Coronary artery (tissue), 2 donors: ENCODE measurements at regions not wholly inside any gene's neighbourhood (a gene's known extent, or its start where the extent isn't known, plus 50 kb on each side); places are given as distances from the start of the nearest gene placed in this dataset.

Source experiments
- DNase-seq: peaks from one replicate; pipeline ENCODE4 v3.0.0-alpha.2; 2017; ENCODE audit warnings: low spot score
- H3K27ac ChIP-seq, 2 donors: fragments of 200-600 bp; sonication (generic); one replicate each; pipeline ENCODE4 v1.5.1; 2016 to 2019
- H3K4me3 ChIP-seq: fragments of 200-600 bp; sonication (generic); 2 replicates; pipeline ENCODE4 v1.5.1; 2016; ENCODE audit warnings: mild to moderate bottlenecking, moderate library complexity
- CTCF ChIP-seq: fragments of 200-600 bp; sonication (generic); IDR thresholded peaks from one replicate; pipeline ENCODE4 v1.5.1; 2019; ENCODE audit warnings: antibody characterized with exemption

DNA sequence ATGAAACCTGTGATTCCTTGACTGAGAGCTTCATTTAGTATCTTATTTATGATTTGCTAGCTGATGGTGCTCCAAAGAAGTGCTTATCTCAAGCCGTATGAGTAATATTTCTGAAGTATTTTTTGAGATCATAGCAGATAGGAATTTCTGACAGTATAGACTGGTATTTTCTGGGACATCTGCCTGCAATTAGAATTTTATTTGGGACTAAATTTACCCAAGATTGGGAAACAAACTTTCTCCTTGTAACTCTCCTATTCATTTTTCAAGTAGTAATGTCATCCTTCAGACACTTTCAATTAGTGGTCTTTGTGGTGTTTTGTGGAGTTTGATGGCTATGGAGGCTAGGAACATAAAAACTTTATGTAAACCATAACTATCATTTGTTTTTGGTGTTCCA, 597.2 kb upstream of the ZP4 start:
- Histone ChIP-seq H3K4me3 (no peak overlapping the region), H3K27ac (no peak overlapping the region)
- TF ChIP-seq CTCF, result no peak
- DNase-seq, result no peak

DNA sequence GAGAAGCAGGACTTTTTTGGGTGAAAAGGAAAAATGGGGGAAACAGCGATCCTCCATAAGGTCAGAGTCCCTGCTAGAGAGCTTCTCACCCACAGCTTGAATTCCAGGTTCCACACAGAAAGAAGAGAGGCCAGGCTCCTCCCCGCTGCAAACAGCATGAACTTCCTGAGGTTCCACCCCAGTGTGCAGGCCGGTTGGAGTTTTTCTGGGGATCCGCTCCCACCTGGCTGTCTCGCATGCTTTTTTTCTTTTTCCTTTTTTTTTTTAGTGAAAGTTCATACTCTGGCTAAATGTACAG, 595.1 kb upstream of the ZP4 start:
- no peak overlapping the region for H3K4me3 ChIP-seq

GRCh38 chr1:238485057-238485911, 594.6 kb upstream of the ZP4 start:
- no peak overlapping the region for H3K4me3 ChIP-seq
- H3K27ac ChIP-seq, result no peak overlapping the region
- no peak for DNase-seq
- no peak for TF ChIP-seq CTCF

More for the DNA sequence above, 595.1 kb upstream of the ZP4 start:
- TF ChIP-seq CTCF, result no peak
- H3K27ac ChIP-seq, result no peak overlapping the region
- no peak for DNase-seq

- no peak overlapping the region for H3K4me3 ChIP-seq
These were observed 593.4 kb upstream of the ZP4 start for GRCh38 chr1:238484121-238484520.

GRCh38 chr1:238476841-238477240, 586.1 kb upstream of the ZP4 start:
- no peak overlapping the region for H3K27ac ChIP-seq
- TF ChIP-seq CTCF, result no peak
- DNase-seq, result no peak
- no peak overlapping the region for H3K4me3 ChIP-seq

More at GRCh38 chr1:238484121-238484520, 593.4 kb upstream of the ZP4 start:
- DNase-seq, result no peak
- TF ChIP-seq CTCF, result no peak
- H3K27ac ChIP-seq, result no peak overlapping the region

DNA sequence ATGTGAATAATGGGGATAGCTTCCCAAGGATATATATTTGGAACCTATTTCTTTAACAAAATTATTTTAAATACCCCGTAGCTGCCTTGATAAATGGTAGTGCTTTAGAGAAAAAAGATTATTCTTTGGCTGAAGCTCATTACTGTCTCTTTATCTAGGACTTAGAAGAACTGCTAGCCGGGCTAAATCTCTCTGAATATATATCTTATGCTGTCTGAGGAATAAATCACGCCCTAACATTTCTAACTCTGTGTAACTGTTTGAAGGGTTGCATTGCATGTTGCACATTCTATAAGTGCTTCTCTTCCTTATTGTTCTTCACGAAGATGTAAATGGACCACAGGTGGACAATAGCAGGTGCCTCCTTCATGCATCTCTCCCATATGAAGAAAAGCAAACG, 585.0 kb upstream of the ZP4 start:
- no peak for DNase-seq
- Histone ChIP-seq H3K27ac (no peak overlapping the region), H3K4me3 (no peak overlapping the region)
- no peak for TF ChIP-seq CTCF

GRCh38 chr1:238474263-238474662, 583.5 kb upstream of the ZP4 start:
- Histone ChIP-seq H3K4me3 (no peak overlapping the region), H3K27ac (no peak overlapping the region)
- TF ChIP-seq CTCF, result no peak
- no peak for DNase-seq
